GM12892 (cell line): ENCODE measurements at regions not wholly inside any gene's neighbourhood (a gene's known extent, or its start where the extent isn't known, plus 50 kb on each side); places are given as distances from the start of the nearest gene placed in this dataset.

Source experiments
- POLR2A ChIP-seq: IDR thresholded peaks from 2 replicates; pipeline ENCODE4 v1.6.1; 2011; ENCODE audit warnings: low read depth, low read length, control low read depth
- POLR2AphosphoS5 ChIP-seq: IDR thresholded peaks from 2 replicates; pipeline ENCODE4 v1.6.1; 2011; ENCODE audit warnings: low read depth, low read length, control low read depth

DNA sequence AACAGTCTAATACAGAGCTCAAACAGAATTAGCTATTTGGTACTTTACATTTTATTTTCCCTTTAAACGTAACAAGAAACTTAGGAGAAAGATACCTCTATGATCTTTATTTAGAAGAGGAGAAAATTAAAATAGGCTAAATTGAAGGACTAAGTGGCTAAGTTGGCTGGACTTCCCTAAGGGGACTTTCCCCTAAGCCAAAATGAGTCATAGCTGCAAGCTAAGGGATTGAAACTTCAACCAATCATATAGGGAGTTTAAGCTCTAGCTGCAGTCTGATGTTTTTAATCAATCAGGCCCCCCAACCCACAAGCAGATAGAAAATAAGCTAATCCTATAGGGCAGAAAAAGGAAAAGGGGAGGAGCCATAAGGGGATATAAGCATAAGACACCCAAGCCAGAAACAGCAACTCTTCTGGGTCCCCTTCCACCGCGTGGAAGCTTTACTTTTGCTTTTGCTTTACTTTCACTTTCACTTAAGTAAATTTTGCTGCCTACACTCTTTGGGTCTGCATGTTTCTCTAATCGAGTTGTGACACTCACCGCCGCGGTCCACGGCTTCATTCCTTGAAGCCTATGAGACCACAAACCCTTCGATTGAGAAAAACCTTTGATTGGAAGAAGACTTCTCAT is 1108.5 kb upstream of the EPHA6 start:
- TF ChIP-seq POLR2A (no peak), POLR2AphosphoS5 (no peak)
